ENCODE measurements at regions not wholly inside any gene's neighbourhood (a gene's known extent, or its start where the extent isn't known, plus 50 kb on each side); places are given as distances from the start of the nearest gene placed in this dataset.
"Not testable (repeated sequence)": the region's sequence is repeated elsewhere in the genome, so short reads cannot be mapped to it uniquely, and the experiment has no call there.

DNA sequence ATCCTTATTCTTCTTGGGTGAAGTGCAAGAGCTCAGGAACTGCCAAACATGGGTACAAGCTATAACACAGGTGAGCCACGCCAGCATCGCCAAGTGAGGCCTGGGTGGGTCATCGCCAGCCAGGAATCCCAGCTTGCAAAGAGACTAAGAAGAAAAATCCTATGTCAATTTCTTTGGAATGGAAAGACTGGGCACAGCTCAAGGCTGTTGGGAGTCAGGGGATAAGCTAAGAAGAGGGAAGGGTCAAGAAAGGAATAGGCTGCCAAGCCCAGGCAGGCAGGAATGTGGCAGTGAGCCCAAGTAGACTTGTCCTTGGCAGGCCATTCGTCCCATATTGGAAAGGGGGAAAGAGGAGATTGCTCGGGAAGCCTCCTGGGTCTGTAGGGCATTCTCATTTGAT lies 191.4 kb upstream of the CDH5 start:
- TF ChIP-seq POLR2A (IDR thresholded peaks at IDR 0.05; ENCODE audit: low read depth, low read length) (no peak), SMC3 (IDR thresholded peaks at IDR 0.05; ENCODE audit: low read depth, low read length) (no peak), CEBPB (IDR thresholded peaks at IDR 0.05; ENCODE audit: low read depth, low read length) (no peak), MAZ (IDR thresholded peaks at IDR 0.05; ENCODE audit: borderline replicate concordance, low read depth, low read length) (no peak), RCOR1 (IDR thresholded peaks at IDR 0.05; ENCODE audit: insufficient replicate concordance, low read length) (no peak)
- TF ChIP-seq, protein P1, sequence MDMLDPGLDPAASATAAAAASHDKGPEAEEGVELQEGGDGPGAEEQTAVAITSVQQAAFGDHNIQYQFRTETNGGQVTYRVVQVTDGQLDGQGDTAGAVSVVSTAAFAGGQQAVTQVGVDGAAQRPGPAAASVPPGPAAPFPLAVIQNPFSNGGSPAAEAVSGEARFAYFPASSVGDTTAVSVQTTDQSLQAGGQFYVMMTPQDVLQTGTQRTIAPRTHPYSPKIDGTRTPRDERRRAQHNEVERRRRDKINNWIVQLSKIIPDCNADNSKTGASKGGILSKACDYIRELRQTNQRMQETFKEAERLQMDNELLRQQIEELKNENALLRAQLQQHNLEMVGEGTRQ (IDR thresholded peaks at IDR 0.05; ENCODE audit: low read depth, low read length), result no peak
- intact Hi-C loops (cut with micrococcal nuclease), result no loop called here
- H3K79me1 ChIP-seq (ENCODE audit: low read depth in 1 of 2, low read length in 2 of 2), result no peaks in the 10 kb centered on the region
- H3K9ac ChIP-seq (ENCODE audit: low read depth, low read length), result no peak overlapping the region
- H4K20me1 ChIP-seq (ENCODE audit: insufficient read depth, low read length), result no peaks in the 10 kb centered on the region
- no peak overlapping the region for H2BK5ac ChIP-seq (ENCODE audit: low read depth, low read length, poor library complexity, severe bottlenecking)
- H3K9me3 ChIP-seq (ENCODE audit: control insufficient read depth, insufficient read depth, low read length), result peaks cover 4% of the 10 kb centered on the region
- no peaks in the 10 kb centered on the region for H3K4me1 ChIP-seq (ENCODE audit: control insufficient read depth, insufficient read depth, low read length)
- no peak overlapping the region for H3K14ac ChIP-seq (replicated peaks; ENCODE audit: low read depth, low read length)
- H4K91ac ChIP-seq (ENCODE audit: insufficient read depth, low read depth, low read length), result no peak overlapping the region
- H3K4ac ChIP-seq (ENCODE audit: low read depth, low read length), result no peak overlapping the region
- H4K8ac ChIP-seq (ENCODE audit: low read depth in 2 of 2, low read length in 2 of 2), result no peak overlapping the region
- no peak overlapping the region for H2AFZ ChIP-seq (replicated peaks; ENCODE audit: low read length, poor library complexity)
- BruUV-seq (replicated peaks), result no TSS peak
- ATAC-seq (ENCODE audit: low read depth), result no peak
- no peak overlapping the region for H3K56ac ChIP-seq (ENCODE audit: extremely low read depth, insufficient read depth, low read length)
- H3K23ac ChIP-seq (ENCODE audit: low read depth, low read length), result no peak overlapping the region
- H4K5ac ChIP-seq (ENCODE audit: low read depth, low read length), result no peak overlapping the region
- no peaks in the 10 kb centered on the region for H3K9me1 ChIP-seq (ENCODE audit: insufficient read depth, low read length)
- dilution Hi-C loops (cut with HindIII; ENCODE audit: low sequenced_read_pairs, unreplicated experiment), result no loop called here
- H3K18ac ChIP-seq (ENCODE audit: low read depth, low read length), result no peak overlapping the region
- peaks cover 3% of the 10 kb centered on the region; the same call in 1 of the 2 replicates for H3K27me3 ChIP-seq (ENCODE audit: control insufficient read depth, insufficient read depth, low read length)
- no peak overlapping the region for H2BK15ac ChIP-seq (ENCODE audit: low read depth, low read length)
- DNase-seq, result no peak
- CTCF ChIA-PET, result no interaction called here
- H2BK120ac ChIP-seq (ENCODE audit: low read depth, low read length), result no peak overlapping the region
- in situ Hi-C loops (cut with MboI; ENCODE audit: low sequenced_read_pairs), result no loop called here
- H3K4me3 ChIP-seq (ENCODE audit: insufficient read depth, low read depth, low read length), result no peak overlapping the region
- no peaks in the 10 kb centered on the region for H3K36me3 ChIP-seq (ENCODE audit: control insufficient read depth, insufficient read depth, low read length)
- no peak overlapping the region for H3K4me2 ChIP-seq (ENCODE audit: low read depth, low read length)
- H2AK5ac ChIP-seq (ENCODE audit: low read depth, low read length), result no peak overlapping the region
- H2BK20ac ChIP-seq (ENCODE audit: low read depth, low read length), result no peak overlapping the region
- no peak overlapping the region for H3K27ac ChIP-seq (ENCODE audit: insufficient read depth, low read length)
- WGBS, 2 experiments (ENCODE audit: extremely low coverage in 2 of 2, insufficient read length in 1 of 2), result 100% methylated on average over 2 of the region's 5 CpGs; no CpG with 5 or more reads in 1 of the 2 experiments
- H2AK9ac ChIP-seq (replicated peaks; ENCODE audit: low read depth, low read length, poor library complexity), result no peak overlapping the region
- POLR2A ChIA-PET (ENCODE audit: unreplicated experiment), result no interaction called here

DNA sequence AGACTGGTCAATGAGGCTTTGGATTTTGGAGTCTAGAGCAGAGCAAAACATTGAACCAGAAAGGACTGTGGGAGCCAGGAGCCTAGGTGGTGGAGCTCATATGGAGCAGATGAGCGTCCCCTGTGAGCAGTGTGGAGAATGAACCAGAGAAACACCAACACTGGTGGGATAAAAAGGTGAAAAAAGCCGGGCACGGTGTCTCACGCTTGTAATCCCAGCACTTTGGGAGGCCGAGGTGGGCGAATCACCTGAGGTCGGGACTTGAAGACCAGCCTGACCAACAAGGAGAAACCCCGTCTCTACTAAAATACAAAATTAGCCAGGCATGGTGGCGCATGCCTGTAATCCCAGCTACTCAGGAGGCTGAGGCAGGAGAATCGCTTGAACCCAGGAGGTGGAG lies 192.7 kb upstream of the CDH5 start:
- H3K14ac ChIP-seq (replicated peaks; ENCODE audit: low read depth, low read length); H3K9me1 ChIP-seq (ENCODE audit: insufficient read depth, low read length); H2AK9ac ChIP-seq (replicated peaks; ENCODE audit: low read depth, low read length, poor library complexity); H3K27me3 ChIP-seq (ENCODE audit: control insufficient read depth, insufficient read depth, low read length); H3K23ac ChIP-seq (ENCODE audit: low read depth, low read length); DNase-seq; H3K18ac ChIP-seq (ENCODE audit: low read depth, low read length); in situ Hi-C loops (cut with MboI; ENCODE audit: low sequenced_read_pairs); H4K8ac ChIP-seq (ENCODE audit: low read depth in 2 of 2, low read length in 2 of 2); dilution Hi-C loops (cut with HindIII; ENCODE audit: low sequenced_read_pairs, unreplicated experiment); H3K36me3 ChIP-seq (ENCODE audit: control insufficient read depth, insufficient read depth, low read length); intact Hi-C loops (cut with micrococcal nuclease); H4K91ac ChIP-seq (ENCODE audit: insufficient read depth, low read depth, low read length); H3K79me1 ChIP-seq (ENCODE audit: low read depth in 1 of 2, low read length in 2 of 2); H2BK20ac ChIP-seq (ENCODE audit: low read depth, low read length); CTCF ChIA-PET; H3K4me1 ChIP-seq (ENCODE audit: control insufficient read depth, insufficient read depth, low read length); H4K20me1 ChIP-seq (ENCODE audit: insufficient read depth, low read length); H2BK120ac ChIP-seq (ENCODE audit: low read depth, low read length); H3K9me3 ChIP-seq (ENCODE audit: control insufficient read depth, insufficient read depth, low read length); H3K4me3 ChIP-seq (ENCODE audit: insufficient read depth, low read depth, low read length); H3K9ac ChIP-seq (ENCODE audit: low read depth, low read length); H4K5ac ChIP-seq (ENCODE audit: low read depth, low read length); H2AFZ ChIP-seq (replicated peaks; ENCODE audit: low read length, poor library complexity); BruUV-seq (replicated peaks); H2BK15ac ChIP-seq (ENCODE audit: low read depth, low read length); ATAC-seq (ENCODE audit: low read depth); H2BK5ac ChIP-seq (ENCODE audit: low read depth, low read length, poor library complexity, severe bottlenecking); H3K4me2 ChIP-seq (ENCODE audit: low read depth, low read length); H3K27ac ChIP-seq (ENCODE audit: insufficient read depth, low read length); H3K56ac ChIP-seq (ENCODE audit: extremely low read depth, insufficient read depth, low read length); POLR2A ChIA-PET (ENCODE audit: unreplicated experiment); H3K4ac ChIP-seq (ENCODE audit: low read depth, low read length); H2AK5ac ChIP-seq (ENCODE audit: low read depth, low read length): not testable (repeated sequence)
- 95% methylated on average over 4 of the region's 10 CpGs; no CpG with 5 or more reads in 1 of the 2 experiments for WGBS, 2 experiments (ENCODE audit: extremely low coverage in 2 of 2, insufficient read length in 1 of 2)
